Fibroblast of lung (primary cell): ENCODE measurements at regions not wholly inside any gene's neighbourhood (a gene's known extent, or its start where the extent isn't known, plus 50 kb on each side); places are given as distances from the start of the nearest gene placed in this dataset.
"Not testable (repeated sequence)": the region's sequence is repeated elsewhere in the genome, so short reads cannot be mapped to it uniquely, and the experiment has no call there.

ENCODE experiments used
- DNase-seq, 2 donors: peaks; one replicate each; pipeline versions ENCODE4 v3.0.0 to v3.0.0-alpha.2; 2010; ENCODE audit warnings: low read depth in 2 of 2
- H2AFZ ChIP-seq: 2 replicates; pipeline ENCODE4 v1.5.1; 2012; ENCODE audit warnings: low read length, control low read depth, inconsistent platforms
- H3K27ac ChIP-seq: 2 replicates; pipeline ENCODE4 v1.5.1; 2011; ENCODE audit warnings: low read length, control low read depth; ENCODE audit not compliant: insufficient read depth
- H3K27me3 ChIP-seq: 2 replicates; pipeline ENCODE4 v1.5.1; 2011; ENCODE audit warnings: mild to moderate bottlenecking, low read length; ENCODE audit not compliant: control insufficient read depth, insufficient read depth
- H3K36me3 ChIP-seq: 2 replicates; pipeline ENCODE4 v1.5.1; 2011; ENCODE audit warnings: low read length; ENCODE audit not compliant: control insufficient read depth, insufficient read depth
- H3K4me1 ChIP-seq: 2 replicates; pipeline ENCODE4 v1.5.1; 2011; ENCODE audit warnings: low read length; ENCODE audit not compliant: control insufficient read depth, insufficient read depth; ENCODE audit errors: extremely low read depth
- H3K4me2 ChIP-seq: 2 replicates; pipeline ENCODE4 v1.5.1; 2011; ENCODE audit warnings: low read length, control low read depth; ENCODE audit not compliant: insufficient read depth; ENCODE audit errors: extremely low read depth
- H3K4me3 ChIP-seq, 4 experiments: fragments of 200-600 bp in 1 of 4; sonication (generic) in 1 of 4; replicated peaks in 1 of 4; 2 replicates each; pipeline ENCODE4 v1.5.1; 2011 to 2016; ENCODE audit warnings: low read length in 4 of 4, low read depth in 3 of 4, mild to moderate bottlenecking in 3 of 4, control low read depth in 2 of 4, inconsistent platforms in 1 of 4, mixed read lengths in 1 of 4; ENCODE audit not compliant: insufficient read depth in 1 of 4; ENCODE audit errors: control extremely low read depth in 1 of 4
- H3K79me2 ChIP-seq: 2 replicates; pipeline ENCODE4 v1.5.1; 2012; ENCODE audit warnings: mild to moderate bottlenecking, low read length, inconsistent platforms; ENCODE audit not compliant: control insufficient read depth, insufficient read depth
- H3K9ac ChIP-seq: 2 replicates; pipeline ENCODE4 v1.5.1; 2011; ENCODE audit warnings: mild to moderate bottlenecking, low read length, control low read depth; ENCODE audit not compliant: insufficient read depth
- H3K9me3 ChIP-seq: 2 replicates; pipeline ENCODE4 v1.5.1; 2012; ENCODE audit warnings: low read depth, low read length; ENCODE audit not compliant: control insufficient read depth, insufficient read depth
- H4K20me1 ChIP-seq: 2 replicates; pipeline ENCODE4 v1.5.1; 2011; ENCODE audit warnings: low read length; ENCODE audit not compliant: control insufficient read depth, insufficient read depth; ENCODE audit errors: extremely low read depth
- EZH2 ChIP-seq: IDR thresholded peaks from 2 replicates; pipeline ENCODE4 v1.5.1; 2012; ENCODE audit warnings: low read length, control low read depth, mild to moderate bottlenecking; ENCODE audit errors: missing control alignments
- TF ChIP-seq, protein P1 (sequence below), 2 donors: IDR thresholded peaks in 1 of 2; conservative IDR thresholded peaks in 1 of 2; 1 replicate in 1 of 2; 2 replicates in 1 of 2; pipeline ENCODE4 v1.5.1; 2011 to 2012; ENCODE audit warnings: low read length in 2 of 2, control low read depth in 1 of 2, inconsistent platforms in 1 of 2, low read depth in 1 of 2, mild to moderate bottlenecking in 1 of 2

DNA sequence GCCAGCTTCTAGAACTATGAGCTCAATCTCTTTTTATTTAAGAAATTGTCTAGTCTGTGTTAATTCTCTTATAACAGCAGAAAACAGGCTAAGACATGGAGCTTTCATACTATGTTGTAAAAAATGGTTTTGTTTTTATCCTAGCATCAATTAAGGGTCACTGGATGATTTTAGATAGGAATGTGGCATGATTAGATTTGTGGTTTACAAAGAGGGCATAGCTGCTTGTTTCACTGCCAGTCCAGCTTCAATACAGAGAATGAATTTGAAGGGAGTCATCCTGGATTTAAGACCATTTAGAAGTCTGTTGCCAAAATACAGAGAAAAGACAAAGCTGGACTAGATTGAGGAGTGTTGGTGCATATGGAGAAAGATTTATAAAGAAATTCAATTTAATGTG is 532.6 kb upstream of the CCDC54 start:
- Histone ChIP-seq H3K4me2 (no peak overlapping the region), H4K20me1 (no peaks in the 10 kb centered on the region), H3K27ac (no peak overlapping the region), H3K4me3 (no peak overlapping the region), H2AFZ (no peak overlapping the region), H3K79me2 (no peaks in the 10 kb centered on the region), H3K27me3 (no peaks in the 10 kb centered on the region), H3K9me3 (no peaks in the 10 kb centered on the region), H3K4me1 (no peaks in the 10 kb centered on the region), H3K36me3 (no peaks in the 10 kb centered on the region), H3K9ac (no peak overlapping the region)
- DNase-seq: no peak
- TF ChIP-seq, protein P1, sequence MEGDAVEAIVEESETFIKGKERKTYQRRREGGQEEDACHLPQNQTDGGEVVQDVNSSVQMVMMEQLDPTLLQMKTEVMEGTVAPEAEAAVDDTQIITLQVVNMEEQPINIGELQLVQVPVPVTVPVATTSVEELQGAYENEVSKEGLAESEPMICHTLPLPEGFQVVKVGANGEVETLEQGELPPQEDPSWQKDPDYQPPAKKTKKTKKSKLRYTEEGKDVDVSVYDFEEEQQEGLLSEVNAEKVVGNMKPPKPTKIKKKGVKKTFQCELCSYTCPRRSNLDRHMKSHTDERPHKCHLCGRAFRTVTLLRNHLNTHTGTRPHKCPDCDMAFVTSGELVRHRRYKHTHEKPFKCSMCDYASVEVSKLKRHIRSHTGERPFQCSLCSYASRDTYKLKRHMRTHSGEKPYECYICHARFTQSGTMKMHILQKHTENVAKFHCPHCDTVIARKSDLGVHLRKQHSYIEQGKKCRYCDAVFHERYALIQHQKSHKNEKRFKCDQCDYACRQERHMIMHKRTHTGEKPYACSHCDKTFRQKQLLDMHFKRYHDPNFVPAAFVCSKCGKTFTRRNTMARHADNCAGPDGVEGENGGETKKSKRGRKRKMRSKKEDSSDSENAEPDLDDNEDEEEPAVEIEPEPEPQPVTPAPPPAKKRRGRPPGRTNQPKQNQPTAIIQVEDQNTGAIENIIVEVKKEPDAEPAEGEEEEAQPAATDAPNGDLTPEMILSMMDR (conservative IDR thresholded peaks at IDR 0.05 in 1 of 2, IDR thresholded peaks at IDR 0.05 in 1 of 2; ENCODE audit: low read depth in 1 of 2, low read length in 2 of 2): no peak
- TF ChIP-seq EZH2: no peak

DNA sequence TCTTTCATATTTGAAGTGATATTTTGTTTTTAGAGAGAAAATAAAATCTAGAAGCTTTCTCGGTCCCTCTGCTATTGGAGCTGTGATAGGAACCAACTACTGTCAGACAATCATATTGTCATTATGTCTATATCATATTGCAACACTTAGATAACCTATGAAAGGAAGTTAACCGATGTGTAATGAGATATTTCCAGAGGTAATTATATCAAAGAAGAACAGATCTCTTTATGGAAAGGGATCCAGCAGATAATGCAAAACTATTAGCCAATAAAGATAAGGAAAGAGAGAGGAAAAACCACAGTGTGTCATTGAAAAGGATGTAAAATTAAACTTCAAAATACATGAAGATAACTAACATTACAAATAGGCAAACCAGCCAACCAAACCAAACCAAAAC is 529.1 kb upstream of the CCDC54 start:
- Histone ChIP-seq H2AFZ (no peak overlapping the region), H3K4me2 (no peak overlapping the region), H3K9me3 (no peaks in the 10 kb centered on the region), H3K4me3 (no peak overlapping the region), H3K79me2 (no peaks in the 10 kb centered on the region), H3K4me1 (no peaks in the 10 kb centered on the region), H3K27me3 (no peaks in the 10 kb centered on the region), H3K36me3 (no peaks in the 10 kb centered on the region), H3K27ac (no peak overlapping the region), H4K20me1 (no peaks in the 10 kb centered on the region), H3K9ac (no peak overlapping the region)
- no peak for TF ChIP-seq EZH2
- TF ChIP-seq, protein P1 (conservative IDR thresholded peaks at IDR 0.05 in 1 of 2, IDR thresholded peaks at IDR 0.05 in 1 of 2; ENCODE audit: low read depth in 1 of 2, low read length in 2 of 2): no peak
- DNase-seq: no peak

DNA sequence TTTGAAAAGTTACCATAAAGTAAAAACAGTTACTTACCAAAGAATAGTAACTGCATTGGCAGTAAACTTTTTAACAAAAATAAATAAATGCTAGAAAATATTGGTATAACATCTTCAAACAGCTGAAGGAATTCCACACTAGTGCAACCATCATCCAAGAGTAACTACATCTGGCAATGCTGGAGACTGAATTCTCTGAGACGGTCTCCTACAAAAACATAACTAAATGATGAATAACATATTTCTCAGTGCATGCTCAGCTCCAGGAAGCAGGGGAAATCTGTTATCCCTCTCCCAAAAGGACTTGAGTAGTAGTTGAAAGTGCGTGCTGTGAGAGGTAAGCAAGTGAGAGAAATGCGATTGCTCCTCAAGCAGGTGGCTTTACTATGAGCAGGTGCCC is 526.8 kb upstream of the CCDC54 start:
- Histone ChIP-seq H3K36me3 (no peaks in the 10 kb centered on the region), H3K27me3 (no peaks in the 10 kb centered on the region), H3K9me3 (no peaks in the 10 kb centered on the region), H4K20me1 (no peaks in the 10 kb centered on the region), H3K4me3 (no peak overlapping the region), H3K4me1 (no peaks in the 10 kb centered on the region), H3K27ac (no peak overlapping the region), H3K79me2 (no peaks in the 10 kb centered on the region), H3K4me2 (no peak overlapping the region), H2AFZ (peak overlapping the region; percentile 33), H3K9ac (no peak overlapping the region)
- TF ChIP-seq, protein P1 (conservative IDR thresholded peaks at IDR 0.05 in 1 of 2, IDR thresholded peaks at IDR 0.05 in 1 of 2; ENCODE audit: low read depth in 1 of 2, low read length in 2 of 2): no peak
- no peak for TF ChIP-seq EZH2
- peak; percentile 27 to 81 for DNase-seq

DNA sequence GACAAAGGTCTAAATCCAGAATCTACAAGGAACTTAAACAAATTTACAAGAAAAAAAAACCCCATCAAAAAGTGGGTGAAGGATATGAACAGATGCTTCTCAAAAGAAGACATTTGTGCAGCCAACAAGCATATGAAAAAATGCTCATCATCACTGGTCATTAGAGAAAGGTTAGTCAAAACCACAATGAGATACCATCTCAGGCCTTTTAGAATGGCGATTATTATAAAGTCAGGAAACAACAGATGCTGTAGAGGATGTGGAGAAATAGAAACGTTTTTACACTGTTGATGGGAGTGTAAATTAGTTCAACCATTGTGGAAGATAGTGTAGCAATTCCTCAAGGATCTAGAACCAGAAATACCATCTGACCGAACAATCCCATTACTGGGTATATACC is 518.9 kb upstream of the CCDC54 start:
- H3K4me2 ChIP-seq, H3K27me3 ChIP-seq, DNase-seq, H3K9ac ChIP-seq, H3K4me1 ChIP-seq, H4K20me1 ChIP-seq, H3K4me3 ChIP-seq, H2AFZ ChIP-seq, H3K79me2 ChIP-seq, H3K27ac ChIP-seq, H3K9me3 ChIP-seq, H3K36me3 ChIP-seq: not testable (repeated sequence)
